SJSA1 (cell line): ENCODE measurements at regions not wholly inside any gene's neighbourhood (a gene's known extent, or its start where the extent isn't known, plus 50 kb on each side); places are given as distances from the start of the nearest gene placed in this dataset.
"Not testable (repeated sequence)": the region's sequence is repeated elsewhere in the genome, so short reads cannot be mapped to it uniquely, and the experiment has no call there.

Source experiments
- DNase-seq, 2 experiments: peaks; one replicate each; pipeline ENCODE4 v3.0.0-alpha.2; 2015 to 2020; ENCODE audit warnings: low spot score in 2 of 2, low read depth in 1 of 2
- H3K27ac ChIP-seq: fragments of 250-450 bp; sonication (Bioruptor Pico); 2 replicates; pipeline ENCODE4 v1.5.1; 2020; ENCODE audit warnings: mild to moderate bottlenecking, moderate library complexity
- H3K27me3 ChIP-seq: fragments of 250-450 bp; sonication (Bioruptor Pico); replicated peaks from 2 replicates; pipeline ENCODE4 v1.5.1; 2020; ENCODE audit warnings: mild to moderate bottlenecking, moderate library complexity
- H3K36me3 ChIP-seq: fragments of 250-450 bp; sonication (Bioruptor Pico); 2 replicates; pipeline ENCODE4 v1.5.1; 2020; ENCODE audit warnings: mild to moderate bottlenecking
- H3K4me1 ChIP-seq: fragments of 250-450 bp; sonication (Bioruptor Pico); replicated peaks from 2 replicates; pipeline ENCODE4 v1.6.1; 2021; ENCODE audit warnings: mild to moderate bottlenecking
- H3K4me3 ChIP-seq: fragments of 250-450 bp; sonication (Bioruptor Pico); 2 replicates; pipeline ENCODE4 v1.5.1; 2020; ENCODE audit warnings: mild to moderate bottlenecking
- H3K9me3 ChIP-seq: fragments of 250-450 bp; sonication (Bioruptor Pico); replicated peaks from 2 replicates; pipeline ENCODE4 v1.5.1; 2020; ENCODE audit warnings: mild to moderate bottlenecking

GRCh38 chr15:57796146-57796545 lies 89.6 kb downstream of the POLR2M start:
- no peaks in the 10 kb centered on the region for H3K4me1 ChIP-seq
- no peaks in the 10 kb centered on the region for H3K9me3 ChIP-seq
- H3K4me3 ChIP-seq: no peak overlapping the region
- no peak for DNase-seq
- no peaks in the 10 kb centered on the region for H3K36me3 ChIP-seq
- H3K27me3 ChIP-seq: peaks cover 11% of the 10 kb centered on the region; the same call in 1 of the 2 replicates
- no peak overlapping the region for H3K27ac ChIP-seq

- no peak overlapping the region for H3K27ac ChIP-seq
- no peaks in the 10 kb centered on the region for H3K4me1 ChIP-seq
- H3K27me3 ChIP-seq: peaks cover 11% of the 10 kb centered on the region; the same call in 1 of the 2 replicates
- no peaks in the 10 kb centered on the region for H3K9me3 ChIP-seq
- H3K4me3 ChIP-seq: no peak overlapping the region
- no peaks in the 10 kb centered on the region for H3K36me3 ChIP-seq
- no peak for DNase-seq
Observed at GRCh38 chr15:57797110-57797509, 90.6 kb downstream of the POLR2M start.

GRCh38 chr15:57797568-57798267 lies 91.2 kb downstream of the POLR2M start:
- H3K27ac ChIP-seq: no peak overlapping the region
- no peak for DNase-seq
- H3K9me3 ChIP-seq: no peaks in the 10 kb centered on the region
- no peak overlapping the region for H3K4me3 ChIP-seq
- H3K27me3 ChIP-seq: peaks cover 11% of the 10 kb centered on the region; the same call in 1 of the 2 replicates
- H3K4me1 ChIP-seq: no peaks in the 10 kb centered on the region
- no peaks in the 10 kb centered on the region for H3K36me3 ChIP-seq

GRCh38 chr15:57806003-57806402 lies 99.5 kb downstream of the POLR2M start:
- Histone ChIP-seq H3K27me3 (no peaks in the 10 kb centered on the region), H3K9me3 (no peaks in the 10 kb centered on the region), H3K27ac (no peak overlapping the region), H3K4me3 (no peak overlapping the region), H3K36me3 (no peaks in the 10 kb centered on the region), H3K4me1 (no peaks in the 10 kb centered on the region)
- DNase-seq: no peak

GRCh38 chr15:57809285-57809684 lies 102.8 kb downstream of the POLR2M start:
- H3K36me3 ChIP-seq, H3K27ac ChIP-seq, H3K4me3 ChIP-seq, H3K27me3 ChIP-seq, DNase-seq, H3K4me1 ChIP-seq, H3K9me3 ChIP-seq: not testable (repeated sequence)

GRCh38 chr15:57816599-57816998 lies 110.1 kb downstream of the POLR2M start:
- Histone ChIP-seq H3K9me3 (no peaks in the 10 kb centered on the region), H3K27ac (no peak overlapping the region), H3K36me3 (no peaks in the 10 kb centered on the region), H3K4me1 (no peaks in the 10 kb centered on the region), H3K4me3 (no peak overlapping the region), H3K27me3 (peaks cover 22% of the 10 kb centered on the region)
- no peak for DNase-seq

GRCh38 chr15:57819646-57820045 lies 113.1 kb downstream of the POLR2M start:
- H3K27me3 ChIP-seq: peaks cover 21% of the 10 kb centered on the region
- no peak overlapping the region for H3K27ac ChIP-seq

GRCh38 chr15:57820119-57820518 lies 113.6 kb downstream of the POLR2M start:
- no peak overlapping the region for H3K27ac ChIP-seq
- H3K9me3 ChIP-seq: no peaks in the 10 kb centered on the region
- H3K27me3 ChIP-seq: peaks cover 21% of the 10 kb centered on the region
- DNase-seq: no peak
- no peaks in the 10 kb centered on the region for H3K36me3 ChIP-seq
- H3K4me3 ChIP-seq: no peak overlapping the region
- H3K4me1 ChIP-seq: no peaks in the 10 kb centered on the region

More at GRCh38 chr15:57819646-57820045, 113.1 kb downstream of the POLR2M start:
- DNase-seq: no peak
- Histone ChIP-seq H3K36me3 (no peaks in the 10 kb centered on the region), H3K4me3 (no peak overlapping the region), H3K4me1 (no peaks in the 10 kb centered on the region), H3K9me3 (no peaks in the 10 kb centered on the region)

- peaks cover 12% of the 10 kb centered on the region for H3K27me3 ChIP-seq
- no peaks in the 10 kb centered on the region for H3K9me3 ChIP-seq
- no peak for DNase-seq
- H3K4me1 ChIP-seq: no peaks in the 10 kb centered on the region
- H3K4me3 ChIP-seq: no peak overlapping the region
- no peak overlapping the region for H3K27ac ChIP-seq
- H3K36me3 ChIP-seq: no peaks in the 10 kb centered on the region
Observed at GRCh38 chr15:57821826-57822225, 115.3 kb downstream of the POLR2M start.

- no peak overlapping the region for H3K4me3 ChIP-seq
- no peak for DNase-seq
- H3K27ac ChIP-seq: no peak overlapping the region
- H3K27me3 ChIP-seq: peaks cover 12% of the 10 kb centered on the region
- H3K9me3 ChIP-seq: no peaks in the 10 kb centered on the region
- H3K4me1 ChIP-seq: no peaks in the 10 kb centered on the region
- no peaks in the 10 kb centered on the region for H3K36me3 ChIP-seq
Observed at GRCh38 chr15:57823325-57823882, 116.9 kb downstream of the POLR2M start.

GRCh38 chr15:57824186-57824585 lies 117.7 kb downstream of the POLR2M start:
- DNase-seq: no peak
- Histone ChIP-seq H3K27me3 (peaks cover 13% of the 10 kb centered on the region), H3K4me1 (no peaks in the 10 kb centered on the region), H3K4me3 (no peak overlapping the region), H3K27ac (no peak overlapping the region), H3K9me3 (no peaks in the 10 kb centered on the region), H3K36me3 (no peaks in the 10 kb centered on the region)

GRCh38 chr15:57827021-57827420 lies 120.5 kb downstream of the POLR2M start:
- DNase-seq: no peak
- Histone ChIP-seq H3K27ac (no peak overlapping the region), H3K36me3 (no peaks in the 10 kb centered on the region), H3K4me3 (no peak overlapping the region), H3K27me3 (peaks cover 16% of the 10 kb centered on the region), H3K9me3 (no peaks in the 10 kb centered on the region), H3K4me1 (no peaks in the 10 kb centered on the region)

GRCh38 chr15:57827971-57828370 lies 121.5 kb downstream of the POLR2M start:
- no peaks in the 10 kb centered on the region for H3K4me1 ChIP-seq
- H3K36me3 ChIP-seq: no peaks in the 10 kb centered on the region
- no peak overlapping the region for H3K4me3 ChIP-seq
- no peak for DNase-seq
- H3K9me3 ChIP-seq: no peaks in the 10 kb centered on the region
- no peak overlapping the region for H3K27ac ChIP-seq
- H3K27me3 ChIP-seq: peaks cover 16% of the 10 kb centered on the region

GRCh38 chr15:57832183-57832582 lies 125.7 kb downstream of the POLR2M start:
- no peaks in the 10 kb centered on the region for H3K9me3 ChIP-seq
- H3K27me3 ChIP-seq: peaks cover 22% of the 10 kb centered on the region
- H3K4me1 ChIP-seq: no peaks in the 10 kb centered on the region
- no peak overlapping the region for H3K4me3 ChIP-seq
- no peak overlapping the region for H3K27ac ChIP-seq
- no peak for DNase-seq
- H3K36me3 ChIP-seq: no peaks in the 10 kb centered on the region
